ENCODE measurements at regions not wholly inside any gene's neighbourhood (a gene's known extent, or its start where the extent isn't known, plus 50 kb on each side); places are given as distances from the start of the nearest gene placed in this dataset.

DNA sequence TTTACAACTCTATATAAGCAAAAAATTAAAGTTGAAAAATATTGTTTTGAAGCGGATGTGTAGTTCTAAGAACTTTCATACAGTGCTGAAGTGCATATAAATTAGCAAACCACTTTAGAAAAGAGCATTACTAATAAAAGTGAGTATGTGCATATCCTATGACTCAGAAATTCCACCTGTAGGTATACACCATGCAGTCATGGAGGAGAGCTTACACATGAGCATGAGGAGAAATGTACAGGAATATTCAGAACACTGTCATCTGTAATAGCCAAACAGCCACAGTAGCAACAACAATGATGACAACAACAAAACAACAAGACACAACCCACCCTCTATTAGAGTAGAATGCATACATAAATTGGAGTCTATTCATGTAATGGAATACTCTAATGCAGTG, 138.2 kb upstream of the ARRDC3 start:
- Histone ChIP-seq H3K27me3 (no peaks in the 10 kb centered on the region), H3K4me1 (no peaks in the 10 kb centered on the region), H3K9me3 (no peaks in the 10 kb centered on the region), H3K36me3 (no peaks in the 10 kb centered on the region), H3K27ac (no peak overlapping the region), H3K4me3 (no peak overlapping the region)
- ATAC-seq (no peak), DNase-seq (no peak)
- TF ChIP-seq CTCF (IDR thresholded peaks at IDR 0.05) = no peak
- no peak for TF ChIP-seq POLR2A (IDR thresholded peaks at IDR 0.05)
- intact Hi-C loops (cut with DNase I) = no loop called here
- 96 to 98% (median 97%) methylated on average over 1 of the region's 1 CpG for WGBS, 4 donors

DNA sequence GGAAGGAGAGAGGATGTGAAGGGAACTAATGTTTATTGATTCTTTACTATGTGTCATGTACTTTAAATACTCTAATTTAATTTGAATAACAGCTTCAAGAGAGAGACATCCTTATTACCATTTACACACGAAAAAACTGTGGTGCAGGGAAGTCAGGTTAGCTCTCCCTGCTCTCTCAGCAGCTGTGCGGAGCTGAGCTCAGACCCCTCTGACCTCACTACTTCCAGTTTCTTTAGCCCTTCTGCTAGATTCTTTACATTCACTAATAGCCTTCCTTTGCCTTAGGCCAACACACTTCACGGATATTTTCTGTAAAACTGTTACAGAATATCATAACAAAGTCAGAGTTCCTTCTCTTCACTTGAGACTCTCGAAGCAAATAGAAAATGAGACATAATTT, 131.3 kb upstream of the ARRDC3 start:
- no peak for ATAC-seq
- 59 to 65% (median 63%) methylated on average over 4 of the region's 4 CpGs for WGBS, 4 donors
- Histone ChIP-seq H3K36me3 (no peaks in the 10 kb centered on the region), H3K4me1 (no peaks in the 10 kb centered on the region), H3K27ac (no peak overlapping the region), H3K4me3 (no peak overlapping the region), H3K9me3 (no peaks in the 10 kb centered on the region), H3K27me3 (no peaks in the 10 kb centered on the region)
- no peak for TF ChIP-seq POLR2A (IDR thresholded peaks at IDR 0.05)
- TF ChIP-seq CTCF (IDR thresholded peaks at IDR 0.05) = no peak
- intact Hi-C loops (cut with DNase I) = no loop called here
- no peak for DNase-seq

DNA sequence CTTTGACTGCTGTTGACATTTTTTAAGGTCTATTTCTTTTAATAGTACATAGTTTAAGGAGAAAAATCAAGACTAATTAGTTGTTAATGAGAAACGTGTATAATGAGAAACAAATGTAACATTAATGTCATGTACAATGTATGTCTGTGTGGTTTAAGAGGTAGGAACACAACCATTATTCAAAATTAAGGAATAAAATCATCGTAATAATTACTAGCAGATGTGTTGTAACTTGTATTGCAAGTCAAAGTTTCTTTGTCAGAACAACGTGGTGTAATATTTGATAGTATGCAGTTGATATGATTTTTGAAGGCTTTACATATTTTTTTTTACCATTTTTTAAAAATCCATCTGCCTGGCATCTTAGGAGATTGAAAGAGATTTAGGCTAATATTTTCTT, 120.2 kb upstream of the ARRDC3 start:
- no peak for ATAC-seq

DNA sequence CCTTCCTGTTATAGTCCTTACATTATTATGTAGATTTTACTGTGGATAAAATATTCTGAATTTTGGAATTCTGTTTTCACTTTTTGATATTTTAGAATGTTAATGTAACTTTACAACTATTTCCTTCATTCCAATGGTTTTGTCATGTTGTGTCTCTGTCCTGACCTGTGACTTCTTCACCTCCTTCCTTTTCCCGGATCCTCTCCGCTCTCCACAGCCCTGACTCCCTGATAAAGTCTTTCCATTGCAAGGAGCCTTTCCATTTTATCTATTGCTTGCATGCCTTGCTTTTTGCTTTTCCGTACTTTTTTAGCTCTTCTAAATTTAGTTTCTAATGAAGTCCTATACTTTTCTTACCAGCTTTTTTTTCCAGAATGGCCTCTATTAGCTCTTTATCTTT, 117.6 kb upstream of the ARRDC3 start:
- Histone ChIP-seq H3K4me3 (no peak overlapping the region), H3K9me3 (no peaks in the 10 kb centered on the region), H3K36me3 (no peaks in the 10 kb centered on the region), H3K4me1 (no peaks in the 10 kb centered on the region), H3K27ac (no peak overlapping the region), H3K27me3 (no peaks in the 10 kb centered on the region)
- WGBS, 4 donors = 56 to 61% (median 58%) methylated on average over 3 of the region's 3 CpGs
- no peak for ATAC-seq
- no peak for DNase-seq
- no peak for TF ChIP-seq POLR2A (IDR thresholded peaks at IDR 0.05)
- intact Hi-C loops (cut with DNase I) = no loop called here

More for the DNA sequence above, 120.2 kb upstream of the ARRDC3 start:
- intact Hi-C loops (cut with DNase I) = no loop called here
- Histone ChIP-seq H3K27ac (no peak overlapping the region), H3K27me3 (no peaks in the 10 kb centered on the region), H3K4me3 (no peak overlapping the region), H3K4me1 (no peaks in the 10 kb centered on the region), H3K9me3 (no peaks in the 10 kb centered on the region), H3K36me3 (no peaks in the 10 kb centered on the region)
- no peak for DNase-seq
- WGBS, 4 donors = 69 to 87% (median 76%) methylated on average over 3 of the region's 3 CpGs
- no peak for TF ChIP-seq CTCF (IDR thresholded peaks at IDR 0.05)
- no peak for TF ChIP-seq POLR2A (IDR thresholded peaks at IDR 0.05)

GRCh38 chr5:91499943-91500531, 116.9 kb upstream of the ARRDC3 start:
- H3K9me3 ChIP-seq = no peaks in the 10 kb centered on the region
- H3K4me1 ChIP-seq = no peaks in the 10 kb centered on the region
- intact Hi-C loops (cut with DNase I) = loop anchor here in 1 of 10 donors (5.0 kb wide), 1 partner anchor 372 kb away; no protein-coding TSS in a partner anchor
- ATAC-seq = no peak
- no peak for DNase-seq
- no peaks in the 10 kb centered on the region for H3K36me3 ChIP-seq
- no peak overlapping the region for H3K27ac ChIP-seq
- no peaks in the 10 kb centered on the region for H3K27me3 ChIP-seq
- TF ChIP-seq POLR2A (IDR thresholded peaks at IDR 0.05) (no peak), CTCF (IDR thresholded peaks at IDR 0.05) (peak; percentile 48 to 79 (median 64))
- WGBS, 4 donors = 0 to 2% (median 1%) methylated on average over 2 of the region's 2 CpGs
- H3K4me3 ChIP-seq = no peak overlapping the region

All from heart left ventricle (tissue), 16 donors.